SU-DHL-6 (cell line): ENCODE measurements at regions not wholly inside any gene's neighbourhood (a gene's known extent, or its start where the extent isn't known, plus 50 kb on each side); places are given as distances from the start of the nearest gene placed in this dataset.

Source experiments
- H2AFZ ChIP-seq: fragments of 200-600 bp; sonication (generic); 2 replicates; pipeline ENCODE4 v1.6.1; 2014; ENCODE audit warnings: low read depth, mild to moderate bottlenecking, moderate library complexity, mixed read lengths, antibody characterized with exemption, low read length; ENCODE audit not compliant: severe bottlenecking
- H3F3A ChIP-seq: fragments of 200-600 bp; shearing (Covaris generic); 2 replicates; pipeline ENCODE4 v1.6.0; 2016; ENCODE audit warnings: antibody characterized with exemption, mild to moderate bottlenecking; ENCODE audit not compliant: insufficient read depth
- H3K27ac ChIP-seq: fragments of 200-600 bp; sonication (generic); 2 replicates; pipeline ENCODE4 v1.5.1; 2016; ENCODE audit warnings: low read depth, mild to moderate bottlenecking, low read length, moderate library complexity, mixed read lengths
- H3K27me3 ChIP-seq: fragments of 200-600 bp; sonication (generic), shearing (Covaris generic); 2 replicates; pipeline ENCODE4 v1.6.0; 2014; ENCODE audit warnings: mild to moderate bottlenecking, low read length
- H3K36me3 ChIP-seq: fragments of 200-600 bp; sonication (generic); 2 replicates; pipeline ENCODE4 v1.6.1; 2014; ENCODE audit warnings: mild to moderate bottlenecking, low read length, mixed read lengths
- H3K4me2 ChIP-seq: fragments of 300-600, 200-600 bp; shearing (Covaris generic), sonication (generic); 2 replicates; pipeline ENCODE4 v1.6.0; 2014; ENCODE audit warnings: low read length, low read depth, mild to moderate bottlenecking; ENCODE audit not compliant: poor library complexity, severe bottlenecking
- H3K4me3 ChIP-seq: fragments of 200-600 bp; sonication (generic); 2 replicates; pipeline ENCODE4 v1.5.1; 2014; ENCODE audit warnings: antibody characterized with exemption, low read length, mild to moderate bottlenecking, mixed read lengths; ENCODE audit not compliant: insufficient read depth, poor library complexity, severe bottlenecking
- H3K79me2 ChIP-seq: fragments of 200-600 bp; sonication (generic); 2 replicates; pipeline ENCODE4 v1.6.1; 2014; ENCODE audit warnings: mild to moderate bottlenecking, low read length, moderate library complexity; ENCODE audit not compliant: insufficient read depth
- H3K9ac ChIP-seq: fragments of 200-600 bp; sonication (generic); 2 replicates; pipeline ENCODE4 v1.7.0; 2014; ENCODE audit warnings: mild to moderate bottlenecking, low read length
- H3K9me2 ChIP-seq: fragments of 200-600 bp; sonication (generic); replicated peaks from 2 replicates; pipeline ENCODE4 v1.6.1; 2014; ENCODE audit warnings: low read length; ENCODE audit not compliant: insufficient read depth
- H3K9me3 ChIP-seq: fragments of 200-600 bp; sonication (generic); 2 replicates; pipeline ENCODE4 v1.6.1; 2014; ENCODE audit warnings: low read length, mixed read lengths; ENCODE audit not compliant: insufficient read depth
- H4K20me1 ChIP-seq: fragments of 200-600 bp; sonication (generic); 2 replicates; pipeline ENCODE4 v1.6.1; 2014; ENCODE audit warnings: low read depth, mild to moderate bottlenecking, antibody characterized with exemption, low read length, moderate library complexity, mixed read lengths
- EZH2phosphoT487 ChIP-seq: fragments of 200-600 bp; sonication (generic), shearing (Covaris generic); conservative IDR thresholded peaks from 2 replicates; pipeline ENCODE4 v1.6.1; 2018; ENCODE audit warnings: mild to moderate bottlenecking, antibody characterized with exemption, low read length, moderate library complexity, mixed read lengths
- TF ChIP-seq, protein P1 (sequence below): fragments of 200-600 bp; sonication (generic); IDR thresholded peaks from one replicate; pipeline ENCODE4 v1.5.1; 2017; ENCODE audit warnings: antibody characterized with exemption, mild to moderate bottlenecking, low read length, moderate library complexity; ENCODE audit not compliant: insufficient read depth, poor library complexity, severe bottlenecking

DNA sequence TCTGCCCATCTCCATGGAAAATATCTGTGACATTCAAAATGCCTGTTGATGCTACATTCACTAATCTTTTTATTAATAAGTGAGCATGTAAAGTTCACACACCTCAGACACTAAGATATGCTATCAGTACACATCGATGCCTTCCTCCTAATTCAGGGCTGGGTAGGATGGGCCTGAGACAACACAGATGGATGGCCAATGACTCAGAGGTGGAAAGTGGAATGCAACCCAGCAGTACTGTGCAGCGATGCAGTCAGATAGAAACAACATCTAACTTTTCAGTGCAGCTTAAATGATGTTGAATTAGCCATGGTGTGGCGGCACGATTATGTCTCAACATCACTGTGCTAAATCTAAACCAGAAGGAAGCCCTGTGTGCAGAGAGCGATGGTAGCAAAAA, 161.6 kb upstream of the KCNJ15 start:
- Histone ChIP-seq H3F3A (no peaks in the 10 kb centered on the region), H3K9ac (no peak overlapping the region), H3K9me3 (no peaks in the 10 kb centered on the region), H3K4me2 (no peak overlapping the region), H3K9me2 (no peaks in the 10 kb centered on the region), H3K27me3 (no peaks in the 10 kb centered on the region), H3K36me3 (no peaks in the 10 kb centered on the region), H4K20me1 (no peaks in the 10 kb centered on the region), H3K27ac (no peak overlapping the region), H3K4me3 (no peak overlapping the region), H3K79me2 (no peaks in the 10 kb centered on the region), H2AFZ (no peak overlapping the region)
- TF ChIP-seq, protein P1, sequence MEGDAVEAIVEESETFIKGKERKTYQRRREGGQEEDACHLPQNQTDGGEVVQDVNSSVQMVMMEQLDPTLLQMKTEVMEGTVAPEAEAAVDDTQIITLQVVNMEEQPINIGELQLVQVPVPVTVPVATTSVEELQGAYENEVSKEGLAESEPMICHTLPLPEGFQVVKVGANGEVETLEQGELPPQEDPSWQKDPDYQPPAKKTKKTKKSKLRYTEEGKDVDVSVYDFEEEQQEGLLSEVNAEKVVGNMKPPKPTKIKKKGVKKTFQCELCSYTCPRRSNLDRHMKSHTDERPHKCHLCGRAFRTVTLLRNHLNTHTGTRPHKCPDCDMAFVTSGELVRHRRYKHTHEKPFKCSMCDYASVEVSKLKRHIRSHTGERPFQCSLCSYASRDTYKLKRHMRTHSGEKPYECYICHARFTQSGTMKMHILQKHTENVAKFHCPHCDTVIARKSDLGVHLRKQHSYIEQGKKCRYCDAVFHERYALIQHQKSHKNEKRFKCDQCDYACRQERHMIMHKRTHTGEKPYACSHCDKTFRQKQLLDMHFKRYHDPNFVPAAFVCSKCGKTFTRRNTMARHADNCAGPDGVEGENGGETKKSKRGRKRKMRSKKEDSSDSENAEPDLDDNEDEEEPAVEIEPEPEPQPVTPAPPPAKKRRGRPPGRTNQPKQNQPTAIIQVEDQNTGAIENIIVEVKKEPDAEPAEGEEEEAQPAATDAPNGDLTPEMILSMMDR, result no peak
- TF ChIP-seq EZH2phosphoT487, result no peak

- Histone ChIP-seq H3K27me3 (no peaks in the 10 kb centered on the region), H3K9me3 (no peaks in the 10 kb centered on the region), H3K4me3 (no peak overlapping the region), H4K20me1 (no peaks in the 10 kb centered on the region), H2AFZ (no peak overlapping the region), H3K27ac (no peak overlapping the region), H3K4me2 (no peak overlapping the region), H3K36me3 (no peaks in the 10 kb centered on the region), H3K9me2 (no peaks in the 10 kb centered on the region), H3K79me2 (no peaks in the 10 kb centered on the region), H3K9ac (no peak overlapping the region), H3F3A (no peaks in the 10 kb centered on the region)
- TF ChIP-seq EZH2phosphoT487, result no peak
- TF ChIP-seq, protein P1, result no peak
Measured at GRCh38 chr21:38097789-38098188, 159.0 kb upstream of the KCNJ15 start.

- no peaks in the 10 kb centered on the region for H3K9me3 ChIP-seq
- H3K4me2 ChIP-seq, result no peak overlapping the region
- no peaks in the 10 kb centered on the region for H4K20me1 ChIP-seq
- no peaks in the 10 kb centered on the region for H3K27me3 ChIP-seq
- H3K36me3 ChIP-seq, result no peaks in the 10 kb centered on the region
- H3K27ac ChIP-seq, result no peak overlapping the region
- H3F3A ChIP-seq, result no peaks in the 10 kb centered on the region
- no peak overlapping the region for H2AFZ ChIP-seq
- H3K4me3 ChIP-seq, result no peak overlapping the region
- H3K9ac ChIP-seq, result no peak overlapping the region
- TF ChIP-seq, protein P1, result no peak
- TF ChIP-seq EZH2phosphoT487, result no peak
- H3K79me2 ChIP-seq, result no peaks in the 10 kb centered on the region
- no peaks in the 10 kb centered on the region for H3K9me2 ChIP-seq
Measured at GRCh38 chr21:38112219-38112789, 144.5 kb upstream of the KCNJ15 start.
